GM18867 (cell line): ENCODE measurements at regions not wholly inside any gene's neighbourhood (a gene's known extent, or its start where the extent isn't known, plus 50 kb on each side); places are given as distances from the start of the nearest gene placed in this dataset.

Experiments
- ATAC-seq: cut with Tn5 transposase; IDR thresholded peaks from one replicate; pipeline ENCODE4 v1.9.1; 2021; ENCODE audit warnings: mild to moderate bottlenecking, moderate library complexity; ENCODE audit not compliant: unreplicated experiment

DNA sequence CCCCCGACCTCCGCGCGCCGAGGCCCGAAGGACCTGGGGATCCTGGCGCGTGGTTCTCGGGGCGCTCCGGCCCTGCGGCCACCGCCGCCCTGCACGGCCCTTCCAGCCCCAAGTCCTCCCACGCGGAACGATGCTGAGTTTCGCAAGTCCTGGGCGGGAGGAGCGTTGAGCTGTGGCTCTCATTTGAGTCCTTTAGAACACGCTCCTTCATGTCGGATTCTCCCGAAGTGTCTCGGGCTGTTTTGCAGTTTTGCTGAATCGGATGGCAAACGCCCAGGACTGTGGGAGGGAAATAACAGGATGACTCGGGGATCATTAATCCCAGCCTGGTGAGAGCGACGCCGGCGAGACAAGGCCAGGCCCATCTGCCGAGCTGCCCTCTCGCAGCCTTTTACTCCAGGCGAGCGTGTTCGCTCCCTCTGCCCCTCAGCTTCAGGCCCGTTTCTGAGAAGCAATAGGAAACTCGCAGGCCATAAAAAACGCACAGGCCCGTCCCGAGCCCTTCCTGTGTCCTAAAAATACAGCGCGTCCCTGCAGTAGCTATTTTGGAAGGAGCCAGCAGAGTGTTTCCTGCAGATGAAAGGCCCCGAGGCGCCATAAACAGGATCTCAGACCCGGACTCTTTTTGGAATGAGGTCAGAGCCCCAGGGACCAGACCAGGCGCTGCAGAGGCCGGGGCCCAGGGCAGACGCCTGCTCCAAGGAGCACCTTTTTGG is 153.5 kb downstream of the DLL1 start:
- no peak for ATAC-seq

- ATAC-seq: no peak
Measured at GRCh38 chr6:170136541-170137175, 154.2 kb downstream of the DLL1 start.

GRCh38 chr6:170135821-170136471 is 154.9 kb downstream of the DLL1 start:
- no peak for ATAC-seq

GRCh38 chr6:170135461-170135820 is 155.4 kb downstream of the DLL1 start:
- no peak for ATAC-seq

- no peak for ATAC-seq
Measured at GRCh38 chr6:170134471-170135440, 156.1 kb downstream of the DLL1 start.

DNA sequence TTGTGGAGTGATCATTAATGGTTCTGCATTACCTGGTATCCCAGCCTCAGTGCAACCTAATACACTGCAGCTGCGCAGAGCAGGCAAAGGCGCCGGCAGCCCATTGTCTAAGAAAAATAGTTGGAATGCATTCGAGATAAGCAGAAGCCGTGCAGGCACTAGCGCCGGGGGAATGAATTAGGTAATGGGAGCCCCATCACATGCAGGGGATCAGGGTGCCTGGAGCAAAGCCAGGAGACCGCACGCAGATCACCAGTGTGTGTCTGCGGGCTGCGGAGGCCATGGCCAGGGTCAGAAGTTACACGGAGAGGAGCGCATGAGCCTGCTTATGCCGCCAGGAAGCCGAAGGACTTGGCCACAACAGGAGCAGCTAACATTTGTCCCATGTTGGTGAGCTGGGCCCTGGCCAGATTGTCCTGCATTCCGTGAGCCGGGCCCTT is 156.8 kb downstream of the DLL1 start:
- ATAC-seq: no peak

GRCh38 chr6:170132561-170132991 is 158.3 kb downstream of the DLL1 start:
- ATAC-seq: no peak

- no peak for ATAC-seq
Measured at GRCh38 chr6:170132011-170132521, 158.8 kb downstream of the DLL1 start.

DNA sequence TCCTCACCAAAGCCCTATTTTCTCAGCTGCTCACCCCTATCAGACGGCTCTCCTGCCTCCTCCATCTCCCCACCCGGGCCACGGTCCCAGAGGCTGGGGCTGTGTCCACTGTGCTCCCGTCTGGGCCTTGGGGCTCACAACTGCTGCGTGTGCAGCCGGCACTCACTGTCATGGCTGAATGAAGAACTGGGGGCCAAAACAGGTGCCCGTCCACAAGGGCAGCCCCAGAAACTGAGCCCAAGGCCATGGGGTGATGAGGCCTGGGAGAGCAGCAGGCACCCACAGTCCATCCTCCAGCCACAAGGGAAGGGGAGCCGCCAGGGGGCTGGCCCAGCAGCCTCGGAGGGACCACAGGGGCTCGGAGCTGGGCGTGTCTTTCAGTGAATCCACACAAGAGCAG is 159.5 kb downstream of the DLL1 start:
- no peak for ATAC-seq

- ATAC-seq: no peak
Measured at GRCh38 chr6:170130771-170131241, 160.1 kb downstream of the DLL1 start.

GRCh38 chr6:170130201-170130621 is 160.7 kb downstream of the DLL1 start:
- no peak for ATAC-seq

- no peak for ATAC-seq
Measured at GRCh38 chr6:170129691-170130171, 161.1 kb downstream of the DLL1 start.

DNA sequence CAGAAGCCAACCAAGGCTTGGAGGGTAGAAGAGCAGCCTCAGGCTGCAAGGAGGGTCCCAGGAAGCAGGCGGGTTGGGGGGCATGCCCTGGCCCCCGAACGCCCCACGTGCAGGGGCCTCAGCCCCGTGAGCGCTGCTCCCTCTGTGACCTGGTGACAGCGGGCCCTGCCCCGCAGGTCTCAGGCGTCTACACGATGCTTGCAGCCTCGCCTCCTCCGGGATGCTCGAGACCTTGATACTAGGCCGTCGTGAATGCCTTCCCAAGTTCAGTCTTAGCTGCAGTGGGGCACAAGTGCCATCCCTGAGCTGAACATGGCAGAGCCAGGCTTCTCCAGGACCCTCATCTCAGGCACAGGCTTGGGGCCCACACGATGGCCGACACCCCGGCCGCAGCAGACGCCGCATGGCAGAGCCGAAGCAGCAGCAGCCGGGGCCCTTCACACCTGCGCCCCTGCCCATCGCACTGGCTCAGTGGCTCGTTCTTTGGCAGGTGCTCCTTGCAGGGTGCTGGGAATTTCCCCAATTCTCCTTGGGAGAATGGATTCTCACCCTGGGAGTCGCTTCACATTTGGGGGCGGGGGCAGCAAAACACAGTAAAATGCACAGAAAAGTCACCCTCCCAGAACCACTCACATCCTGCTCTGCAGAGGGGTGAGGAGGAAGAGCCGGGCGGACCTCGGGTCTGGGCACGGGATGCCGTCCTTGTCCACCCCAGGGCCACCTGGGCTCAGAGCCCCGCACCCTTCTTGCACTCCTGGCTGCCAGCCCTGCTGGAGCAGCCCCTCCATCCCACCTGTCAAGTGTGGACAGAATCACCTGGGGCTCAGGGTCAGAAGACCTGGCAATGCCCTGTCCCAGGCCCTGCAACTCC is 161.8 kb downstream of the DLL1 start:
- no peak for ATAC-seq

DNA sequence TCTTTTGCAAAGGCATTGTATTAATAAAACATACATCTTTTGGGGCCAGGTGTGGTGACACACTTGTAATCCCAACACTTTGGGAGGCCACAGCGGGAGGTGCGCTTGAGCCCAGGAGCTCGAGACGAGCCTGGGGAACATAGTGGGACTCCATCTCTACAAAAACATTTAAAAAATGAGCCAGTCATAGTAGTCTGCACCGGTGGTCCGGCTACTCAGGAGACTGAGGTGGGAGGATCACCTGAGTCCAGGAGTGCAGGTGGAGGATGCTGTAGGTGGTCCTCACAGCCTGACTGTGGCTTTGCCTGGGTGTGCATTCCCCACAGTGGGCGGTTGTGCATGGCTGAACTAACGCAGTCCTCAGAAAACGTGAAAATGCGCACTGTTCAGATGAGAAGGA is 162.5 kb downstream of the DLL1 start:
- no peak for ATAC-seq

DNA sequence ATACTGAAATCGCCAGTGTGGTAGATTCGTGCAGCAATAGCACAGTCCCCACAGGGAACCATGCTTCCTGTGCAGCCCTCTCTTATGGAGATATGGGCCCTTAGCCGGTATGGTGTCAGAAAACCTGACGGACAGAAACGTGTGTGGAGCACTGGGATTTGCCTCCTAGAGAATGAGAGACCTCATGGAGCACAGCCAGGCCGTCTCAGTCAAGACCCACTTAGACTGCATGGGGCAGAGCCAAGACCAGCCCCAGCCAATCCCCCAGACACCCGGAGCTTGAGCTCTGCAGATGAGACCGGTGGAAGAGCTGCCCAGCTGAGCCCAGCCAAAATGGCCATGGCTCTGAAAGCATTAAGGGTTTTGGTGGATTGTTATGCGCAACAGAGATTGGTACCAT is 163.7 kb downstream of the DLL1 start:
- no peak for ATAC-seq

DNA sequence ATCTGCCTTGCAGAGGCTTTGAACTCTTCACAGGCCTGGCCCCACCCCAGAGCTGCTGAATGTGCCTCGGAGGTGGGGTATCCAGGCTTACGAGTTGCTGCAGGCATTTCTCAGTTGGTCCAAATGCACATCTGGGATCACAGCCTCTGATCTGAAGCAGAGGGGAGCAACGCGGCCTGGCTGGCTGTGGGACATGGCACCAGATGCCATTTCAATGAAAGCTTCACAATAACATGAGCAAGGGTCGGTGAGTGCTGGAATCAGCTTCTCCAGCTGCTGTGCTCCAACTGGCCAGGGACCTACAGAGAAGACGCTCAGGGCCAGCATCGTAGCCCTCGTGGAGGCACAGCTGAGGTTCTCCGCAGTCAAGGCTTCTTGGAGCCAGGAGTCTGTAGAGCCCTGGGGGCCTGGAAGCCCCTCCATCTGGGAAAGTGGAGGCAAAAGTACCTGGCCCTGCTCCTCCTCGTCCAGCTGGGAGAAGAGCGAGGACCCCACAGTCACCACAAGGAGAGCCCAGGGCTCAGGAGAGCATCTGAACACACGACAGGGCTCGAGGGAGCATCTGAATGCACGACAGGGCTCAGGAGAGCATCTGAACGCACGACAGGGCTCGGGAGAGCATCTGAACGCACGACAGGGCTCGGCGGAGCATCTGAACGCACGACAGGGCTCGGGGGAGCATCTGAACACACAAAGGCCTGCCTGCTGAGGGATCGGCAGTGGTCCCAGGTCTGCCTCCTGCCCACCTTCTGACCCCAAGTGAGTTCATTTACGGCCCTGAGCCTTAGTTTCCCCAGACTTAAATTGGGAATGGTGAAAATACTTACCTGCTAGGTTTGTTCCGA is 165.2 kb downstream of the DLL1 start:
- ATAC-seq: no peak

DNA sequence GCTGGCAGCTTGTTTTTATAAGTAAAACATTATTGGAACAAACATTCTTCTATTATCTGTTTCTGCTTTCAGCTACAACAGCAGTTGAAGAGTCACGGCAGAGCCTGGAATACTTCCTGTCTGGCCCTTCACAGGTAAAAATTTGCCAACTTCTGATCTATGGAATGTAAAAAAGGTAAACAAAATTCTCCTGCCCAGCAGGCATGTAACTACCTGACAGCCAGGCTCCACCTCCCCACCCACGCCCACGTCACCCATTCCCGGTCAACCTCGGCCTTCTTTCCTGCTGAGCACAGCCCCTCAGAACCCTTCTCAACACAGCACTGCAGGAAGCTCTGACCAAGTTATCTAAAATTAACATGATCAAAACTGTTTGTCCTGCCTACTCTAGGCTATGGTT is 166.0 kb downstream of the DLL1 start:
- no peak for ATAC-seq

GRCh38 chr6:170124150-170124549 is 166.7 kb downstream of the DLL1 start:
- no peak for ATAC-seq

DNA sequence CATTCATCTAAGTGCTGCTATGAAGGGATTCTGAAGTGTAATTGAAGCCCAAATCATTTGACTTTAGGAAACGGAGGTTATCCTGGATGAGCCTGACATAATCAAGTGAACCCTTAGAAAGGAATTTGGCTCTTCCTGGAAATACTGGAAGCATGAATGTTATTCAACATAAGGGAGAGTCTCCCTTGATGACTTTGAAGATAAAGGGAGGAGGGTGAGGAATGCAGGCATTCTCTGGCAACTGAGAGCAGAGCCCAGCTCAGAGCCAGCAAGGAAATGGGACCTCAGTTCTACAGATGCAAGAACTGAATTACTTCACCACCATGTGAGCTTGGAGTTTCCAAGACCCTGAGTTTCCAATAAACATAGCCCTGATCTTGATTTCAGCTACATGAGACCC is 168.2 kb downstream of the DLL1 start:
- ATAC-seq: no peak
